HCT116 (cell line): ENCODE measurements at regions not wholly inside any gene's neighbourhood (a gene's known extent, or its start where the extent isn't known, plus 50 kb on each side); places are given as distances from the start of the nearest gene placed in this dataset.

Source experiments
- ATAC-seq: fragments of 200-7000 bp; cut with Tn5 transposase; 2 replicates; pipeline ENCODE4 v1.9.1; 2020; ENCODE audit warnings: mild to moderate bottlenecking, moderate library complexity
- BruUV-seq: library from RNA; stranded (reverse); fragments of 400-500 nt; replicated peaks from 2 replicates; lab custom pipeline; 2021; lab: Mats Ljungman, UMichigan
- CTCF ChIA-PET: fragments of 300-600 bp; sonication (Branson Sonifier 250); formaldehyde crosslinking; loops from one replicate; lab custom pipeline; 2021; ENCODE audit warnings: antibody characterized with exemption; lab: Charles Lee
- POLR2A ChIA-PET: fragments of 300-600, 350-600 bp; sonication (Branson Sonifier 250); formaldehyde crosslinking; loops from one replicate; lab custom pipeline; 2021; ENCODE audit warnings: antibody characterized with exemption; lab: Charles Lee
- RAD21 ChIA-PET, 2 experiments: fragments of 300-600 bp; sonication (Branson Sonifier 250); formaldehyde crosslinking; loops; one replicate each; lab custom pipeline; 2023; ENCODE audit warnings: low total read pairs in 2 of 2; ENCODE audit not compliant: uncharacterized antibody in 2 of 2, unreplicated experiment in 2 of 2, low non-redundant PET in 1 of 2; lab: Charles Lee
- DNase-seq: peaks from one replicate; pipeline ENCODE4 v3.0.0-alpha.2; 2010; ENCODE audit warnings: low read depth, low spot score
- H2AFZ ChIP-seq: fragments of 200-600 bp; shearing (Covaris generic), sonication (generic); 2 replicates; pipeline ENCODE4 v1.6.1; 2017; ENCODE audit warnings: low read depth, mixed run types, mixed read lengths, antibody characterized with exemption, low read length; ENCODE audit not compliant: poor library complexity, severe bottlenecking
- H3K27ac ChIP-seq: 2 replicates; pipeline ENCODE4 v1.5.1; 2012; ENCODE audit warnings: low read depth, low read length
- H3K27me3 ChIP-seq: fragments of 200-600 bp; sonication (generic); 2 replicates; pipeline ENCODE4 v1.6.1; 2016; ENCODE audit warnings: mixed run types, low read length, mixed read lengths; ENCODE audit not compliant: insufficient read depth
- H3K36me3 ChIP-seq, 2 experiments: fragments of 200-500 bp in 1 of 2; fragments of 200-600 bp in 1 of 2; sonication (Bioruptor generic) in 1 of 2; sonication (generic) in 1 of 2; 2 replicates each; pipeline versions ENCODE4 v1.5.1 to v1.6.1; 2014 to 2016; ENCODE audit warnings: low read length in 2 of 2, inconsistent platforms in 1 of 2, mixed read lengths in 1 of 2, mixed run types in 1 of 2; ENCODE audit not compliant: insufficient read depth in 2 of 2, control insufficient read depth in 1 of 2
- H3K4me1 ChIP-seq, 2 experiments: fragments of 200-600 bp in 1 of 2; sonication (generic) in 1 of 2; 2 replicates each; pipeline versions ENCODE4 v1.5.1 to v1.6.1; 2012 to 2017; ENCODE audit warnings: low read length in 2 of 2, inconsistent platforms in 1 of 2, mild to moderate bottlenecking in 1 of 2, mixed read lengths in 1 of 2, mixed run types in 1 of 2, moderate library complexity in 1 of 2; ENCODE audit not compliant: insufficient read depth in 2 of 2, control insufficient read depth in 1 of 2
- H3K4me2 ChIP-seq: fragments of 200-600 bp; sonication (generic); 2 replicates; pipeline ENCODE4 v1.6.1; 2017; ENCODE audit warnings: mixed run types, low read length, mixed read lengths
- H3K4me3 ChIP-seq, 2 experiments: fragments of 200-600 bp in 1 of 2; sonication (generic) in 1 of 2; replicated peaks in 1 of 2; 2 replicates each; pipeline ENCODE4 v1.5.1; 2011 to 2016; ENCODE audit warnings: low read length in 2 of 2, control low read depth in 1 of 2, low read depth in 1 of 2, mild to moderate bottlenecking in 1 of 2, mixed read lengths in 1 of 2, mixed run types in 1 of 2
- H3K79me2 ChIP-seq: fragments of 200-600 bp; sonication (generic); 2 replicates; pipeline ENCODE4 v1.6.1; 2017; ENCODE audit warnings: mild to moderate bottlenecking, mixed run types, low read length, moderate library complexity, mixed read lengths; ENCODE audit not compliant: insufficient read depth
- H3K9ac ChIP-seq: fragments of 200-600 bp; sonication (generic); 2 replicates; pipeline ENCODE4 v1.6.1; 2016; ENCODE audit warnings: low read length, mixed read lengths
- H3K9me2 ChIP-seq: fragments of 200-600 bp; sonication (generic), shearing (Covaris generic); 2 replicates; pipeline ENCODE4 v1.6.1; 2017; ENCODE audit warnings: mixed run types, mild to moderate bottlenecking, moderate library complexity; ENCODE audit not compliant: insufficient read depth
- H3K9me3 ChIP-seq, 2 experiments: fragments of 200-500 bp in 1 of 2; fragments of 200-600 bp in 1 of 2; sonication (Bioruptor generic) in 1 of 2; sonication (generic) in 1 of 2; 2 replicates each; pipeline ENCODE4 v1.6.1; 2014 to 2017; ENCODE audit warnings: low read length in 2 of 2, mixed read lengths in 2 of 2, inconsistent platforms in 1 of 2, low read depth in 1 of 2, mild to moderate bottlenecking in 1 of 2, mixed run types in 1 of 2, moderate library complexity in 1 of 2; ENCODE audit not compliant: control insufficient read depth in 1 of 2, insufficient read depth in 1 of 2
- H4K20me1 ChIP-seq: fragments of 200-600 bp; sonication (generic), shearing (Covaris generic); 2 replicates; pipeline ENCODE4 v1.6.1; 2017; ENCODE audit warnings: mixed run types, mild to moderate bottlenecking, moderate library complexity; ENCODE audit not compliant: insufficient read depth
- ATF3 ChIP-seq: IDR thresholded peaks from 2 replicates; pipeline ENCODE4 v1.6.1; 2012
- CTCF ChIP-seq, 3 experiments: fragments of 200-600 bp in 1 of 3; sonication (generic) in 1 of 3; IDR thresholded peaks in 2 of 3; conservative IDR thresholded peaks in 1 of 3; 2 replicates each; pipeline ENCODE4 v1.5.1; 2012 to 2017; ENCODE audit warnings: low read depth in 2 of 3, low read length in 2 of 3, antibody characterized with exemption in 1 of 3, borderline replicate concordance in 1 of 3, control low read depth in 1 of 3, mild to moderate bottlenecking in 1 of 3, mixed read lengths in 1 of 3, mixed run types in 1 of 3, moderate library complexity in 1 of 3; ENCODE audit not compliant: insufficient read depth in 1 of 3
- ELF1 ChIP-seq: IDR thresholded peaks from 2 replicates; pipeline ENCODE4 v1.6.1; 2012; ENCODE audit warnings: low read depth, borderline replicate concordance
- EZH2 ChIP-seq: fragments of 200-600 bp; sonication (generic); IDR thresholded peaks from 2 replicates; pipeline ENCODE4 v1.6.1; 2017; ENCODE audit warnings: antibody characterized with exemption, mixed run types
- JUND ChIP-seq: IDR thresholded peaks from 2 replicates; pipeline ENCODE4 v1.6.1; 2012
- MAX ChIP-seq: IDR thresholded peaks from 2 replicates; pipeline ENCODE4 v1.6.1; 2012
- POLR2AphosphoS5 ChIP-seq: IDR thresholded peaks from 2 replicates; pipeline ENCODE4 v1.6.1; 2011; ENCODE audit warnings: mild to moderate bottlenecking, low read depth, low read length, moderate library complexity
- RAD21 ChIP-seq: IDR thresholded peaks from 2 replicates; pipeline ENCODE4 v1.6.1; 2012; ENCODE audit warnings: low read depth, mild to moderate bottlenecking
- SP1 ChIP-seq: IDR thresholded peaks from 2 replicates; pipeline ENCODE4 v1.6.1; 2012; ENCODE audit warnings: low read depth
- SRF ChIP-seq: IDR thresholded peaks from 2 replicates; pipeline ENCODE4 v1.6.1; 2012; ENCODE audit warnings: low read depth
- TCF7L2 ChIP-seq: IDR thresholded peaks from 2 replicates; pipeline ENCODE4 v1.7.0; 2011; ENCODE audit warnings: borderline replicate concordance, inconsistent platforms; ENCODE audit not compliant: insufficient read depth, insufficient read length; ENCODE audit errors: extremely low read depth
- YY1 ChIP-seq: IDR thresholded peaks from 2 replicates; pipeline ENCODE4 v1.6.1; 2011; ENCODE audit warnings: low read length, low read depth, moderate library complexity, mild to moderate bottlenecking; ENCODE audit not compliant: insufficient replicate concordance; ENCODE audit errors: extremely low read depth
- ZBTB33 ChIP-seq: IDR thresholded peaks from 2 replicates; pipeline ENCODE4 v1.6.1; 2011; ENCODE audit warnings: mild to moderate bottlenecking, low read length, moderate library complexity; ENCODE audit not compliant: insufficient replicate concordance; ENCODE audit errors: extremely low read depth
- intact Hi-C: fragments of 100-400 bp; cut with micrococcal nuclease; formaldehyde crosslinking; loops from 2 replicates; pipeline ENCODE4 v1.10.0; 2022

- TF ChIP-seq ATF3 (no peak), ELF1 (no peak), EZH2 (no peak), SRF (no peak), POLR2AphosphoS5 (no peak), RAD21 (no peak), MAX (no peak), JUND (no peak), CTCF (IDR thresholded peaks at IDR 0.05 in 2 of 3, conservative IDR thresholded peaks at IDR 0.05 in 1 of 3; ENCODE audit: borderline replicate concordance in 1 of 3, insufficient read depth in 1 of 3, low read depth in 2 of 3, low read length in 2 of 3) (no peak), TCF7L2 (no peak), YY1 (no peak), SP1 (no peak), ZBTB33 (no peak)
- Histone ChIP-seq H3K9me3 (no peaks in the 10 kb centered on the region), H4K20me1 (no peaks in the 10 kb centered on the region), H3K4me1 (peaks cover 13 to 36% of the 10 kb centered on the region in 2 experiments), H3K9me2 (no peaks in the 10 kb centered on the region), H3K4me3 (no peak overlapping the region), H3K9ac (no peak overlapping the region), H2AFZ (no peak overlapping the region), H3K27me3 (no peaks in the 10 kb centered on the region), H3K27ac (no peak overlapping the region), H3K4me2 (no peak overlapping the region), H3K79me2 (no peaks in the 10 kb centered on the region), H3K36me3 (no peaks in the 10 kb centered on the region)
- ChIA-PET RAD21 (no interaction called here), CTCF (no interaction called here), POLR2A (no interaction called here)
- intact Hi-C loops: no loop called here
- ATAC-seq (no peak), DNase-seq (no peak)
- BruUV-seq: no TSS peak
Observed at GRCh38 chr1:58845942-58846341, 62.1 kb upstream of the JUN start.
